Liver (tissue), 3 donors: ENCODE measurements at regions not wholly inside any gene's neighbourhood (a gene's known extent, or its start where the extent isn't known, plus 50 kb on each side); places are given as distances from the start of the nearest gene placed in this dataset.

Experiments
- GABPA ChIP-seq, 2 donors: IDR thresholded peaks in 1 of 2; conservative IDR thresholded peaks in 1 of 2; 2 replicates each; pipeline ENCODE4 v1.6.1; 2016; ENCODE audit warnings: antibody characterized with exemption in 2 of 2, mild to moderate bottlenecking in 1 of 2, moderate library complexity in 1 of 2
- HNF4A ChIP-seq, 2 donors: conservative IDR thresholded peaks; 2 replicates each; pipeline ENCODE4 v1.6.1; 2016; ENCODE audit warnings: antibody characterized with exemption in 2 of 2, mild to moderate bottlenecking in 2 of 2
- RXRA ChIP-seq, 2 donors: IDR thresholded peaks; 2 replicates each; pipeline ENCODE4 v1.6.1; 2017 to 2018; ENCODE audit warnings: antibody characterized with exemption in 2 of 2, mild to moderate bottlenecking in 1 of 2
- TF ChIP-seq, protein P1 (sequence below): fragments of 150-350 bp; IDR thresholded peaks from 2 replicates; pipeline ENCODE4 v1.5.1; 2017; ENCODE audit warnings: improper control_type of control experiment, low read depth, low read length; ENCODE audit not compliant: missing input control
- donor health status: healthy.
- donor health status: healthy.

DNA sequence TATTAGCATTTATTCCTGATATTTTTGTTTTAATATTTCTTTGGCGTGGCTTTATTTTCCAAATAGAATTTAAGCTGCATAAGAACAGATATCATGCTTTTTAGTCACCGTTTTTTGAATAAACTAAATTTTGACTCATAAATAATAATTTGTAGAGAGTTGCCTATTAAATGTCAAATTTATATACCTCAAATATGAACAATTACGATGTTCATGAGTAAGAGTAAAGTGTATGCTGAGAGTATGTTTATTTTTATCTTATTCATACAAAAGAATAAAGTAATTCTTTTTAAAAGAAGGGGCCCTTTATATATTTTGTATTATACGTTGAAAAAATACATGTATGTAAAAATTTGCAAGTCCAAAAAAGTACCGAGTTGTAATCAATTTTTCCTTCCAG is 126.5 kb upstream of the NRIP1 start:
- TF ChIP-seq GABPA (IDR thresholded peaks at IDR 0.05 in 1 of 2, conservative IDR thresholded peaks at IDR 0.05 in 1 of 2) (no peak), RXRA (IDR thresholded peaks at IDR 0.05) (no peak), HNF4A (conservative IDR thresholded peaks at IDR 0.05) (no peak)
- TF ChIP-seq, protein P1, sequence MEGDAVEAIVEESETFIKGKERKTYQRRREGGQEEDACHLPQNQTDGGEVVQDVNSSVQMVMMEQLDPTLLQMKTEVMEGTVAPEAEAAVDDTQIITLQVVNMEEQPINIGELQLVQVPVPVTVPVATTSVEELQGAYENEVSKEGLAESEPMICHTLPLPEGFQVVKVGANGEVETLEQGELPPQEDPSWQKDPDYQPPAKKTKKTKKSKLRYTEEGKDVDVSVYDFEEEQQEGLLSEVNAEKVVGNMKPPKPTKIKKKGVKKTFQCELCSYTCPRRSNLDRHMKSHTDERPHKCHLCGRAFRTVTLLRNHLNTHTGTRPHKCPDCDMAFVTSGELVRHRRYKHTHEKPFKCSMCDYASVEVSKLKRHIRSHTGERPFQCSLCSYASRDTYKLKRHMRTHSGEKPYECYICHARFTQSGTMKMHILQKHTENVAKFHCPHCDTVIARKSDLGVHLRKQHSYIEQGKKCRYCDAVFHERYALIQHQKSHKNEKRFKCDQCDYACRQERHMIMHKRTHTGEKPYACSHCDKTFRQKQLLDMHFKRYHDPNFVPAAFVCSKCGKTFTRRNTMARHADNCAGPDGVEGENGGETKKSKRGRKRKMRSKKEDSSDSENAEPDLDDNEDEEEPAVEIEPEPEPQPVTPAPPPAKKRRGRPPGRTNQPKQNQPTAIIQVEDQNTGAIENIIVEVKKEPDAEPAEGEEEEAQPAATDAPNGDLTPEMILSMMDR: no peak
